Suppressor macrophage treated with lipopolysaccharide for 4 hours (primary cell): ENCODE measurements at regions not wholly inside any gene's neighbourhood (a gene's known extent, or its start where the extent isn't known, plus 50 kb on each side); places are given as distances from the start of the nearest gene placed in this dataset.
A peak's percentile ranks its signal among the peaks of the same experiment; 100 is the strongest.
"Not testable (repeated sequence)": the region's sequence is repeated elsewhere in the genome, so short reads cannot be mapped to it uniquely, and the experiment has no call there.

Source experiments
- DNase-seq: peaks from one replicate; pipeline ENCODE4 v3.0.0-alpha.2; 2020

DNA sequence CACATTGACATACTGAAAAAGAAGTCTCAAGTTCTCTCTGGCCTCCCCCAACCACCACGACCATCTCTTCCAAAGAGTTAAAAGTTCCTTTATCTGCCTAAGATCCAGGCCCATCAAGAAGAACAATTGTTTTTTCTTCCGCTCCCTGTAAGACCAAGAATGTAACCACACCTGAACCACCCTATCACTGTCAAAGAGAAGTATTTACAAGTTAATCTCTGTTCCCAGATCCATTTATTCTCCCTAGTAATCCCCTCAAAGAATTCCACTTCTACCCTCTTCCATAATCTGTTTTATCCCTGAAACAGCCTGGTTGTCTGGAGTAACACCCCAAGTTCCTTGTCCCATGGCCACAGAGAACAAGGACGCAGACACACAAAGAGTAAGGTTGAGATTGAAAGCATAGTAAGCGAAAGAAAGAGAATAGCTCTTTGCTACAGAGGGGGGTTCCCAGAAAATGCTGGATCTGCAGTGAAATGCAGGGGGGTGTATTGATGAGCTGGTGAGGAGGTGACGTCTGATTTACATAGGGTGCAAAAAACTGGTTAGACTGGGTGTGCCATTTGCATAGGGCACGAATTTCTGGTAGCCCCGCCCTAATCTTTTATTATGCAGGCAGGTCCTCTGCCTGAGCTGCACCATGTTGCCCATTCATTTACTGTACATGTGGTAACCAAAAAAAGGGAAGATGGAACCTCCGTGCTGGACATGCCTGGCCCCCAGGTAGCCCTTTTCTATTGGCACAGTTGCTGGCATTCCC lies 122.0 kb downstream of the SKIDA1 start:
- no peak for DNase-seq

- DNase-seq, result no peak
Measured at GRCh38 chr10:21402606-21403083, 122.8 kb downstream of the SKIDA1 start.

DNA sequence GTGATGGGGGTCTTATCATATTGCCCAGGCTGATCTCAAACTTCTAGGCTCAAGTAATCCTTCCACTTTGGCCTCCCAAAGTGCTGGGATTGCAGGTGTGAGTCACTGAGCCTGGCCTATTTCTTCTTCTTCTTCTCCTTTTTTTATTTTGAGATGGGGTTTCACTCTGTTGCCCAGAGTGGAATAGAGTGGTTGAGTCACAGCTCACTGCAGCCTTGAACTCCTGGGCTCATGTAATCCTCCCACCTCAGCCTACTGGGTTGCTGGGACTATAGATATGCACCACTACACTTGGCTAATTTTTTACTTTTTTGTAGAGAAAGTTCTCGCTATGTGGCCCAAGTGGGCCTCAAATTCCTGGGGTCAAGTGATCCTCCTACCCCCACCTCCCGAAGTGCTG lies 124.3 kb downstream of the SKIDA1 start:
- DNase-seq, result no peak

DNA sequence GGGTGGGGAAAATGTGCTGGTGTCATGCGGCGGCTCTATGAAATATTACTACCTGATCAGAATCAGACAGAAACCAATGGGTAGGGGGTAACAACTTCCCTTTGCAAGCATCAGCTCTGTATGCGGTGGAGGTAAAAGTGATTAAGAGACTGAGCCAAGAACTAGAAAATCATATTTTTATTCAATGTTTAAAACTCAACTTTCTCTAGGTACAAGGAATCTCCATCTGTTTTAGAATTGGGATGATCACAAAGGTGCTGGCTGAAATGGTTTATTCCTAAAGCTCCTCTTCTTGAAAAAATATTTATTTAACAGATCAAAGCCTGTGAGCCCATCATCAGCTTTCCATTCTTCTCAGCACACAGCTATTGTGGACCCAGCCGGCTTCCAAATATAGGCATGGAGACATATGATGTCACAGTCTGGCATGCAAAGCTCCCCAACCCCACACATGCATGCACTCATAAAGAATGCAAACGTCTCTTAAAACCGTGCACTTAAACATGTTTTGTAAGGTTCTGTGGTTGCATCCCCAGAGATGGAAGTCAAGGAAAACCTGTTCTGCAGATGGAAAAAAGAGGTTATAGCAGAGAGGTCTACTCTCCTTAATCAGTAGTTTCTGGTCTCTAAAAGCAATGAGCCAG lies 126.0 kb downstream of the SKIDA1 start:
- no peak for DNase-seq

- no peak for DNase-seq
Measured at GRCh38 chr10:21398563-21399231, 126.8 kb downstream of the SKIDA1 start.

GRCh38 chr10:21396889-21397288 lies 128.6 kb downstream of the SKIDA1 start:
- DNase-seq, result no peak

DNA sequence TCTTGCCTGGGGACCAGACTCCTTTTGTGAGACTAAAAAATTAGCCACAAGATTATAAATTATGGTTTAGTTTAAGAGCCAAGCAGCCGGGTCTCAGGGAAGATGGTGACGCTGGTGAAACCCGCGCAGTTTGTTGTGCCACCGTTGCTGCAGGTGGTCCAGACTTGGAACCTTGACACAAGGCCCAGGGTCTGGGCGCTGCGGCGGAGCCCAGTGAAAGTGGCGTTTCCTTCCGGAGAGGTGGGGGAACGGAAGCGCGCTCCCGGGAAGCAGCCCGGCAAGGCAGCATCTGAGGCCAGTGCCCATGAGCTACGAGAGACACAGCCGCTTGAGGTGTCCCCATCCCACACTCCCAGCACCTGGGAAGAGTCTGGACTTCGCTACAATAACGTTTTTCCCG lies 131.6 kb downstream of the SKIDA1 start:
- no peak for DNase-seq

GRCh38 chr10:21388589-21388988 lies 136.9 kb downstream of the SKIDA1 start:
- DNase-seq, result no peak

DNA sequence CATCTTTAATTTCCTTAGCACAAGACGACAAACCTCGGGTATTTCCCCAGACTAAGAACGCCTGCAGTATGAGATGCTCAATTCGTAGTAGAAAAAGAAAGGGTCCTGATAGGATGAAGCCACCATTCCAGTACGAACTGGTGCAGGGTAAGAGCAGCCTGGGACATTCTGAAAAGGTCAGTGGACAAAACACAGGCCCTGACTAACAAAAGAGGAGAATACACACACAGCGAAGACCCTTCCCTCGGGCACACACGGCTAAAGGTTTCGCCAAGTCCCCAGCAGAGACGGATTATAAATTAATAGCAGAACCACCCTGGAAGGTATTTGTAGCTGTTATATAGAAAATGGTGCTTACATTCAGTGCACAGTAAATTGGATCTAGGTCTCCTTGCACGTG lies 137.6 kb downstream of the SKIDA1 start:
- no peak for DNase-seq

- DNase-seq, result no peak
Measured at GRCh38 chr10:21385996-21386585, 139.4 kb downstream of the SKIDA1 start.

- DNase-seq, result no peak
Measured at GRCh38 chr10:21385536-21385935, 139.9 kb downstream of the SKIDA1 start.

DNA sequence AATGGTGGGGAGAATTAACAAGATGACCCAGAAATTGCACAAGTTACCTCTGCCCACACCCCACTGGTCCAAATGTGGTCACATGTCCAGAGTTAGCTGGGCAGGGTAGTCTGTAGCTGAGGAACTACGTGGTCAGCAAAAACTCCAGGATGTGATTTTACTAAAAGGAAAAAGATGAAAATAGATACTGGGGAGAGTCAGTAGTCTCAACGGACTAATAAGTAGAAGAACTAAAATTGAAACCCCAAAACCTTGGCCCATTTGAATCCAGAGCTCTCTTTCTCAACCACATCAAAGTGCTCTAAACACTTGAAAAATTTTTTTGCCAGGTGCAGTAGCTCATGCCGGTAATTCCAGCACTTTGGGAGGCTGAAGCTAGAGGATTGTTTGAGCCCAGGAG lies 146.3 kb downstream of the SKIDA1 start:
- no peak for DNase-seq

- not testable (repeated sequence) for DNase-seq
Measured at GRCh38 chr10:21375274-21375673, 150.2 kb downstream of the SKIDA1 start.

DNA sequence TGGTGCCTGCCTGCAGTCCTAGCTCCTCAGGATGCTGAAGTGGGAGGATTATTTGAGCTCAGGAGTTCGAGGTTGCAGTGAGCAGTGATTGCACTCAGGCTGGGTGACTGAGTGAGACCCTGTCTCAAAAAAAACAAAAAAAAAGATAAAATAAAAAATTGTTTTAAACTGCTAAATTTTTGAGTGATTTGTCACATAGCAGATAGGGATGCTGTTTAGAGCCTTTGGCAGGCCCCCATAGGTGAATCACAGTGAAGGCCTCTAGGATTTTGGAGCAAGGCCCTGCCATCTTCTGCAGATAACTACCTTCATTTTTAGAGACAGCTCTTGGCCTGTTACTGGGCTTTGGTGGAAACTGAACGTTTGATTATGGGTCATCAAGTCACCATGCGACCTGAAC lies 151.6 kb downstream of the SKIDA1 start:
- DNase-seq, result not testable (repeated sequence)

DNA sequence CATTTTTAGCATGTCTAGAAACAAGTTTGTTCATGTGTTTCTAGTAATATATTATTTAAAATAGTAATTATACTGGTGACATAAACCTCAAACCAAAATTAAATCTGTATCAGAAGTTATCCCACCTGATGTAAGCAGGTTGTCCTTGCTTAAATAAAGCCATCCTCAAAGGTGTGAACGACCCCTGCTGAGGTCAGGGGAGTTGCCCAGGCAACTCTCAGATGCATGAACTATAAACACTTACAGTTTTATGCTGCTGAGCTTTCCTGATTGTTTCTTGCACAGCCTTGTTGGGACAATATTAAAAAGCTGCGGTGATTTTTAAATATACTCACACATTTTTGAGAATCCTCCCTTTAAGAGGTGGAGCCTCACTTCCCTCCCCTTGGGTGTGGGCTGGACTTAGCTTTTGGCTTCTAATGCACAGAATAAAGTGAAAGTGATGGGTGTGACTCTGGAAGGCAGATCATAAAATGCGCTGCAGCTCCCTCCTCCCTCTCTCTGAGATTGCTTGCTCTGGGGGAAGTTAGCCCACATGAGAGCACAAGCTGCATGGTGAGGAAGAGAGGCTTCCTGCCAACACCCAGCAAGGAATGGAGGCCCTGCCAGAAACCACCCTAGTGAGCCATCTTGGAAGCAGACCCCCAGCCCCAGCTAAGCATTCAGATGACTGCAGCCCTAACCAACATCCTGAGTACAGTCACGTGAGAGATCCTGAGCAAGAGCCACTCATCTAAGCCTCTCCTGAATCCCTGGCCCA lies 152.7 kb downstream of the SKIDA1 start:
- DNase-seq, result peak; percentile 71

DNA sequence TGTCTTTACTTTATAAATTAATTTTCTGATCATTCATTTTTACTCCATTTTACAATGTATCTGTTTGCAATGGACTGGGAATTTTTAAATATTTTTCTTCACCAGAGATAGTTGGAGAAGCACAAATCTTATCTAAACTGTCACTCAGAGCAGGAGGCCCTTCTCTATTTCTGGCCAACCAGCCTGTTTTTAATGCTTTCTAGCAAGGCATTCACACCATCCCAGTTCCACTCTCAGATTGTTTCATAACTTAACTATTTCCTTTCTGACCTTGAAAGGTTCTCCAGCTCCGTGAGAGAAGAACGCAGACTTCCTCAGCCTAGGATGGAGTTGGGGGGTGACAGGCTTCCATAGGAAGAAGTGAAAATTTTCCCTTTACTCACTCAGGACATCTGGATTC lies 155.8 kb downstream of the SKIDA1 start:
- no peak for DNase-seq

DNA sequence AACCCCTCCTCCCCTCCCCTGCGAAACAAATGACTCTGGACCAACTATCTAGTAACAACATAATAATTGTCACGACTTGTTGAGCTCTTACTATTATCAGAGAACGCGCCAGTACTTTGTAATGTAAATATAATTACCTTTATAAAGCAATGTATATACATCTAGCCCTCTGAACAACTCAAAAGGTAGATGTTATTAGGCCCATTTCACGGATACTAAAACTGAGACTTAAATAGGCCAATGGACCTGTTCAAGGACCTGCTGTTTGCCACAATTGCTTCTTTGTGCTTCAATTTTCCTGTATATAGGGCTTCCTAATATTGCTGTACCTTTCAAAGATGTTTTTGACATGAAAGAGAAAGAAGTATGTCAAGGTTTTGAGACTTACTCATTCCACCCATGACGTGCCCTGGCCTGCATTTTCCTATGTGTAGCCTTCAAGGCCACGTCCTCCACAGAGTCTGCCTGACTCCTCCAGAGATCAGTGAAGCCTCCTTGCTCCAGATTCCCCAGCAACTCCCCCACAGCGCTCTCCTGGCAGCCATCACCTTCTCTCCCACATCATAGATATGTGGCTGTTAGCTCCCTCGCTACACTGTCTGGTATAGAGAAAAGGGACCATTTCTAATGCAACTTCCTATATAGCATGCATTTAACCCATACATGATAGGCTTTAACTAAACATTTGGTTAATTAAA lies 156.6 kb downstream of the SKIDA1 start:
- no peak for DNase-seq

- peak; percentile 14 for DNase-seq
Measured at GRCh38 chr10:21368022-21368582, 157.4 kb downstream of the SKIDA1 start.

DNA sequence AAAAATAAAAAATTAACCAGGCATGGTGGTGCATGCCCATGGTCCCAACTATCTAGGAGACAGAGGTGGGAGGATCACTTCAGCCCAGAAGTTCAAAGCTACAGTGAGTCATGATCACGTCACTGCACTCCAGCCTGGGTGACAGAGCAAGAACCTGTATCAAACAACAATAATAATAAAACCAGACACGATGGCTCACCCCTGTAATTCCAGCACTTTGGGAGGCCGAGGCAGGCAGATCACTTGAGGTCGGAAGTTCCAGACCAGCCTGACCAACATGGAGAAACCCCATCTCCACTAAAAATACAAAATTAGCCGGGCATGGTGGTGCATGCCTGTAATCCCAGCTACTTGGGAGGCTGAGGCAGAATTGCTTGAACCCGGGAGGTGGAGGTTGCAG lies 159.4 kb downstream of the SKIDA1 start:
- DNase-seq, result not testable (repeated sequence)

GRCh38 chr10:21364196-21365114 lies 161.0 kb downstream of the SKIDA1 start:
- DNase-seq, result no peak

GRCh38 chr10:21363731-21364104 lies 161.8 kb downstream of the SKIDA1 start:
- no peak for DNase-seq
